Suppressor macrophage treated with lipopolysaccharide for 4 hours (primary cell): ENCODE measurements at regions not wholly inside any gene's neighbourhood (a gene's known extent, or its start where the extent isn't known, plus 50 kb on each side); places are given as distances from the start of the nearest gene placed in this dataset.
"Not testable (repeated sequence)": the region's sequence is repeated elsewhere in the genome, so short reads cannot be mapped to it uniquely, and the experiment has no call there.

ENCODE experiments used
- DNase-seq: peaks from one replicate; pipeline ENCODE4 v3.0.0-alpha.2; 2020

DNA sequence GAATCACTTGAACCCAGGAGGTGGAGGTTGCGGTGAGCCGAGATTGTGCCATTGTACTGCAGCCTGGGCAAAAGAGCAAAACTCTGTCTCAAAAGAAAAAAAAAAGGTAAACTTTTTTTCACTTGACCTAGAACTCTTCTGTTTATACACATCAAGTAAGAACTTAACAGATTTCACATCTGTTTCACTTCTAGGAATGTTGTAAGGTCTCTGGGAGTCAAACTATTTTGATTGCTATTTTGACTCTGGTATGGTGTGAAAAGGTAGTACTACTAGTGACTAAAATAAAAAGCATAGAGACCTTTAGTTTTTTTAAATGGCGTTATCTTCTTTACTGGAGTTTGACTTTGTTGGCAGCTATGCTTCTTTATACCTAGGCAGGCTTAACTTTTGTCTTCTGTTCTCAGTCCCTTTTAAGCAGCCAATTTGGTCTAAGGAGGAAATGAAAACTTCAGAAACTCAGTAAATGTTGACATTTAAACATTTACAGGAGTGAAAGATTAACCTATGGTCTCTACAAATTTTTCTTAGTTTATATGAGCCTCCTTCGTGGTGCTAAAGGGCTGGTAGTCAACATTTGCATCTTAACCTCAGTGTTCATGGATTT is 84.7 kb downstream of the METTL2B start:
- not testable (repeated sequence) for DNase-seq

DNA sequence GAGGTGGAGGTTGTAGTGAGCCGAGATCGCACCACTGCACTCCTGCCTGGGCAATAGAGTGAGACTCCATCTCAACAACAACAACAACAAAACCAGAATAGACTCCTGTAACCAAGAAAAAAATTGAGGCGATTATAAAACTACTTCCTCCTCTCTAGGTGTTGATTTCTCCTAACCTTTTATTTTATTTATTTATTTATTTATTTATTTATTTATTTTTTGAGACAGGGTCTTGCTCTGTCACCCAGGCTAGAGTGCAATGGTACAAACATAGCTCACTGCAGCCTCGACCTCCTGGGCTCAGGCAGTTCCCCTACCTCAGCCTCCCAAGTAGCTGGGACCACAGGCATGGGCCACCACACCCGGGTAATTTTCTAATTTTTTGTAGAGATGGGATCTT is 86.2 kb downstream of the METTL2B start:
- DNase-seq: not testable (repeated sequence)

DNA sequence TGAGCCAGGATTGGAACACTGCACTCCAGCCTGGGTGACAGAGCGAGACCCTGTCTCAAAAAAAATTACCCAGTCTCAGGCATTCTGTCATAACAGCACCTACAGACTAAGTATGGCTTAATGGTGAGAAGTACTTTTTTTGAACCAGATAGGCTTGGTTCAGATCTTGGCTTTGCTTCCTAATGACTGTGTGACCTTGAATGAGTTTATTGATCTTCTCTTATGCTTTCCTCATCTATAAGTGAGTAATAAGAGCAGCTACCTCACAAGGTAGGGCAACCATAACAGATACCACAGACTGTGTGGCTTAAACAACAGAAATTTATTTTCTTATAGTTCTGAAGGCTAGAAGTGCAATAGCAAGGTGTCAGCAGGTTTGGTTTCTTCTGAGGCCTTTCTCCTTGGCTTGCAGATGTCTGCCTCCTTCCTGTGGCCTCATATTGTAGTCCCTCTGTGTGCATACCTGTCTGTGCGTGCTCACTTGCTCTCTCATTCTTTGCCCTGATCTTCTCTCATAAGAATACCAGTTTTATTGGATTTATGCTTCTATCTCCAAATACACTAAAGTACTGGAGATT is 87.7 kb downstream of the METTL2B start:
- DNase-seq: not testable (repeated sequence)

DNA sequence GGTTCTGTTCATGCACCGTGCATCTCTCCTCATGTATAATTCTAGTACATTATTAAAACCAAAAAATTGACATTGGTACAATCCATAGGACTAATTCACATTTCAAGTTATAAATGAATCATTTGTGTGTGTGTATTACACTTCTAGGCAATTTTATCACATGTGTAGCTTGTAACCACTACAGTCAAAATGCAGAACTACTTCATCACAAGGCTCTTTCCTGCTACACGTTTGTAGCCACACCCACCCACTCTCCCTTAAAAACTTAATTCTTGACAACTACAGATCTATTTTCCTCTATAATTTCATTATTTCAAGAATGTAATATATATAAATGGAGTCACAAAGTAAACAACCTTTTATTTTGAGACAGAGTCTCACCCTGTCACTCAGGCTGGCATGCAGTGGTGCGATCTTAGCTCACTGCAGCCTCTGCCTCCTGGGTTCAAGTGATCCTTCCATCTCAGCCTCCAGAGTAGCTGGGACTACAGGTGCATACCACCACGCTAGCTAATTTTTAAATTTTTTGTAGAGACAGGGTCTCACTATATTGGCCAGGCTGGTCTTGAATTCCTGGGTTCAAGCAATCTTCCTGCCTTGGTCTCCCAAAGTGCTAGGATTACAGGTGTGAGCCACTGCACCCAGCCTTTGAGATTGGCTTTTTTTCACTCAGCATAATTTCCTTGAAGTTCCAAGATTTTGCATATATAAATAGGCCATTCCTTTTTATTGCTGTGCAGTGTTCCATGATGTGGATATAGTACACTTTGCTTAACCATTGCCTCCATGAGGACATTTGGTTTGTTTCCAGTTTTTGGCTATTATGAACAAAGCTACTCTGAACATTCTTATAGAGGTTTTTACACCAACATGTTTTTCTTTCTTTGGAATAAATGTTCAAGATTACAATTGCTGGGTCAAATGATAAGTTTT is 88.7 kb downstream of the METTL2B start:
- DNase-seq: peak; percentile 33

DNA sequence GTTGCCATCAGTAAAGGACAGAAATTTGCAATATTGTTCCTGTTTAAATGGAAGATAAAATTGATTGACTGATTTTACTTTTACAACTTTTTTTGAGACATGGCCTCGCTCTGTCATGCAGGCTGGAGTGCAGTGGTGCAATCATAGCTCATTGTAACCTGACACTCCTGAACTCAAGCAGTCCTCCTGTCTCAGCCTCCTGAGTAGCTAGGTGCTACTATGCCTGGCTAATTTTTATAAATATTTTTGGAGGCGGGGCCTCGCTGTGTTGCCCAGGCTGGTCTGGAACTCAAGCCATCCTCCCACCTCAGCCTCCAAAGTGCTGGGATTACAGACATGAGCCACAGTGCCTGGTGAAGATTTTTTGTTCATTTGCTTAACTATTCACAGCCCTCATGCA is 96.8 kb upstream of the GARIN1A start:
- not testable (repeated sequence) for DNase-seq

DNA sequence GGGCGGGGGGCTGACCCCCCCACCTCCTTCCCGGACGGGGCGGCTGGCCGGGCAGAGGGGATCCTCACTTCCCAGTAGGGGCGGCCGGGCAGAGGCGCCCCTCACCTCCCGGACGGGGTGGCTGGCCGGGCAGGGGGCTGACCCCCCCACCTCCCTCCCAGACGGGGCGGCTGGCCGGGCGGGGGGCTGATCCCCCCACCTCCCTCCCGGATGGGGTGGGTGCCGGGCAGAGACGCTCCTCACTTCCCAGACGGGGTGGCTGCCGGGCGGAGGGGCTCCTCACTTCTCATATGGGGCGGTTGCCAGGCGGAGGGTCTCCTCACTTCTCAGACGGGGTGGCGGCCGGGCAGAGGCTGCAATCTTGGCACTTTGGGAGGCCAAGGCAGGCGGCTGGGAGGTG is 95.1 kb upstream of the GARIN1A start:
- DNase-seq: not testable (repeated sequence)

DNA sequence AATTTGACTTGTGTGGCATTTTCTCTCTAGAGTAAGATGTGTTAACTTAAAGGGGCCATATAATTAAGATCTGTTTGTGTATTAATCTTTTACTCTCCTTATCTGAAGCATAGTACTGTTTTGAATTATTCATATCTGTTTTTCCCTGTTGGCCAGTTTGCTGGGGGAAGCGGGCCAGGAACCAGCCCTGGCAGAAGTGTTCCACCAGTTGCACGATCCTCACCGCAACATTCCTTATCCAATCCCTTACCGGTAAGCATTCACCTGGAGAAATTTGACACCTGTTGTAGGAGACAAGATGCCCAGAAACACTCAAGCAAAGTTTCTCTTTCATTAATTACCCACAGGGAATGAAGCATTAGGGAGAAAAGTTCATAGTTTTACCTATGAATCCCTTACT is 92.2 kb upstream of the GARIN1A start:
- DNase-seq: not testable (repeated sequence)

DNA sequence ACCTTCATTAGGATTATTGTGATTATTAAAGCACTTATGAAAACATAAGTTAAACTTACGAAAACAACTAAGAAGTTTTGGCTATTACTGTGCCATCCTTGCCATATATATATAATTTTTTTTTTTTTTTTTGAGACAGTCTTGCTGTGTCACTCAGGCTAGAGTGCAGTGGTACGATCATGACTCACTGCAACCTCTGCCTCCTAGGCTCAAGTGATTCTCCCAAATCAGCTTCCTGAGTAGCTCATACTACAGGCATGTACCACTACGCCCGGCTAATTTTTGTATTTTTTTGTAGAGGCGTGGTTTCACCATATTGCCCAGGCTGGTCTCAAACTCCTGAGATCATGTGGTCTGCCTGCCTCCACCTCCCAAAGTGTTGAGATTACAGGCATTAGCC is 91.0 kb upstream of the GARIN1A start:
- not testable (repeated sequence) for DNase-seq

DNA sequence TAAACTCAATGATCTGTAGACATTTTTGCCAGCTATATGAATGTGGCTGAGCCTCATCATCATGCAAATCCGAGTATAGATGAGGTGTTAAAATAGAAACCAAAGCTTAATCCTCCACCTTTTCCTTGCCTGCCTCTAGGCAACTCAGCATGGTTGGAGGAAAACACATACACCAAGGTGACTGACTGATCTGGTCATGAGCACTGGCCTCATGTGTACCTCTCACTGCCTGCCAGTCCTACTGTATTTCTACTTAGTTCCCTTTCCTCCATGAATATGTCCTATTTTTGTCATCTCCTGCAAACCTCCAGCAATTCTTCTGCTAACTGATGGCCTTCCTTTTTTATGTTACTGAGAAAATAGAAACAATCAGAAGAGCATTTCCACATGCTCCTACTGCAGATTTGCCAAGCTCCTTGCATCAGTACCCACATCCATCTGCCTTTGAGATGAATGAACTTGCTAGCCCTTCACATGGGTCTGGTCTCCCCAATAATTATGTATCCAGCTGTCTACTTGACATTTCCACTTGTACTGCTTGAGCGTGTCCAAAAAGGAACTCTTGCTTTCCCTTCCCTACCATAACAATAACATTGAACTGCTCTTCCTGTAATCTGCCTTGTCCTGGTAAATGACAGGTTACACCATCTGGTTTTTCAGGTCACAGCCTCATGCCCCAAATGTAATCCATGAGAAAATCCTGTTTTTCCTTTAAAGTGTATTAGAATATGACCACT is 90.1 kb upstream of the GARIN1A start:
- not testable (repeated sequence) for DNase-seq

DNA sequence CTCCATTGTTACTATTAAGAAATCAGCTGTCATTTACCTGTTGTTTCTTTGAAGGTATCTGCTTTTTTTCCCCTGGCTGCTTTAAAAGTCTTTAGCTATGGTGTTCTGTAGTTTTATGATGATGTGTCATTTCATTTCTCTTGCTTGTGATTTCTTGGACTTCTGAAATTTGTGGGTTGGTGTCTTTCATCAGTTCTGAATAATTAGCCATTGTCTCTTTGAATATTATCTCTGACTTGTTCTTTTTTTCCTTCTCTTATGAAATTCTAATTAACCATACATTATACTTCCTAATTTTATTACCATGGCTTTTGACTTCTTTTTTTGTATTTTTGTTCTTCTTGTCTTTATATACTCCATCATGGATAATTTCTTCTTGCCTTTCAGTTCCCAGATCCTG is 85.4 kb upstream of the GARIN1A start:
- not testable (repeated sequence) for DNase-seq

DNA sequence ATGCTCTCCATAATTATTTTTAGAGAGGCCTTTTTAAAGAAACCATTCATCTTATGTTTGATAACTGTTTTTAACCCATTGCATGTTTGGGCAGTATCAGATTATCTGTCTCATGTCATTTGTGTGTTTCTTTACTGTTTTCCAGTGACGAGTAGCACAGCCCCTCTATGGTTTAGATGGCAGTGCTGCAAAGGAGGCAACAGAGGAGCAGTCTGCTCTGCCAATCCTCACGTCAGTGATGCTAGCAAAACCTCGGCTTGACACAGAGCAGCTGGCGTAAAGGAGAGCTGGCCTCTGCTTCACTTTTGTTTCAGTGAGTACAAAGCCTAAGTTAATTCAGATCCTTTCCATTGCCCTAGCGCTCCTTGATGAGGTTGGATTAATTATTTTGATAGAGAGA is 80.4 kb upstream of the GARIN1A start:
- no peak for DNase-seq

DNA sequence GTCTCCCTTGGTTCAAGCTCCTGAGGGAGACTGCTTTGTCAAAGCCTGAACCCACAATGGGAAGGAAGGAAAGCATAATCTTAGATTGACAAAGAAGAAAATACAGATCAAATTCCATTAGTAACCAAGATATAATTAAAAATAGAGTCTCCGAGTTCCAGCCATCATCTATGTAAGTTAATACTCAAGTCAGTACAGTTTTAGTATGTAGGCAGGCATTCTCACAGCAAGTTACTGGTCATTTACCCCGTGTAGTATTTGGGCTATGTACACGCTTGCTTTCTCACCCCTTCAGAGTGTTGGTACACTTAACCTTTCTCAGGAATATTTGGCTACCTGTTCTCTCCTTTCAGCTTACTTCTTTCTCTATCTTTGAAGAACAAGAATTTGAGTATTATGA is 79.9 kb upstream of the GARIN1A start:
- not testable (repeated sequence) for DNase-seq

DNA sequence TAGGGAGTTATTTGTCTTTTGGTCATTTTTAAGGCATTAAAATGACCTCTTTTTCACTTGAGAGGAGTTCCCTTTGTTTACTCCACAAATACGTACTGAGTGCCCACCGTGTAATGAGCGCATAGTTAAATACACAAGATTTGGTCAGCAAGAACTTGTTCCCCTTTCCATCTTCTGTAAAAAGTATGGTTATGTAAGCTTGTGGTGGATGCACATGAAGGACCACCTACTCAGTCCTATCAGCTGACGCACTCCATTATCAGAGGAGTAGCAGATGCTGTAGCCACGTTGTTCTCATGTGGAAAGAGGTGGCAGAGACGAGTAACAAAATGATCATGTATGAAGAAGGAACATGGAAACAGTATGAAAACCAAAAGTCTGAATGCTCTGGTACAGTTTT is 78.0 kb upstream of the GARIN1A start:
- DNase-seq: peak; percentile 63

DNA sequence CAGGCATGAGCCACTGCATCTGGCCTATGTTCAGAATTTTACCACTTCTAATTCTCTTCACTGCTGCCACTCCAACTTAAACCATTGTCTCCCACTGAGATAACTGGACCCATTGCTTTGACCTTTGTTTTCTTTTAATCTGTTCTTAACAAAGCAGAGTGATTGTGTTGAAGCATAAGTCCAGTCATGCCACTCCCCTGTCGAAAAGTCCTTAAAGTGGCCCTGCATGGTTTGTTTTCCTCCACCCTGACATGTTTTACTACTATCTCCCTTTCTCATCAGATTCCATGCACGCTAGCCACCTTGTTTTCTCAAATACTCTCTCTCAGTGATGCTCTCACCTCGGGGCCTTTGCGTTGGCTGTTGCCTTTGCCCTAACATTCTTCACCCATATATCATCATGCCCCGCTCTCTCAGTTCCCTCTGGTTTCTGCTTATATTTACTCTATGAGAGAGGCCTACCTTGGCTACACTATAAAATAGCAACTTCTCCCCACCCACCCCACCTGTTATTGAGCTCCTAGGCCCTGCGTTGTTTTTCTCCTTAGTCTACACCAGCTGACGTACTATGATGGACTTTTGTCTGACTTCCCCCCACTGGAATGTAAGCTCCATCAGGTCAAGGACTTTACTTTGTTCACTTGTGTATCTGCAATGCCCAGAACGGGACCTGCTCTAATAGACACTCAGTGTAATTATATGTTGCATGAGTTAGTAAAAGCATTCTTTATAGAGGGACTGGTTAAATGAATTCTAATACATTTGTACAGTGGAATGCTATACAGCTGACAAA is 75.6 kb upstream of the GARIN1A start:
- not testable (repeated sequence) for DNase-seq

DNA sequence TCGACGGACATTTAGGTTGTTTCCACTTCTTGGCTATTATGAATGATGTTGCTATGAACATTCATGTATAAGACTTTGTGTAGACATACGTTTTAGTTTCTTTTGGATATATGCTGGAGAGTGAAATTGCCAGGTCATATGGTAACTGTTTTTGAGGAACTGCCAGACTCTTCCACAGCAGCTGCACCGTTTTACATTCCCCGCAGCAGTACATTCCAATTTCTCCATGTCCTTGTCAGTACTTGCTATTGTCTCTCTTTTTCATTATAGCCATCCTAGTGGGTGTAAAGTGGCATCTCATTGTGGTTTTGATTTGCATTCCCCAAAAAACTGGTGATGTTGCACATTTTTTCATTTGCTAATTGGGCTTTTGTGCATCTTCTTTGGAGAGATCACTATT is 73.1 kb upstream of the GARIN1A start:
- DNase-seq: peak; percentile 9

DNA sequence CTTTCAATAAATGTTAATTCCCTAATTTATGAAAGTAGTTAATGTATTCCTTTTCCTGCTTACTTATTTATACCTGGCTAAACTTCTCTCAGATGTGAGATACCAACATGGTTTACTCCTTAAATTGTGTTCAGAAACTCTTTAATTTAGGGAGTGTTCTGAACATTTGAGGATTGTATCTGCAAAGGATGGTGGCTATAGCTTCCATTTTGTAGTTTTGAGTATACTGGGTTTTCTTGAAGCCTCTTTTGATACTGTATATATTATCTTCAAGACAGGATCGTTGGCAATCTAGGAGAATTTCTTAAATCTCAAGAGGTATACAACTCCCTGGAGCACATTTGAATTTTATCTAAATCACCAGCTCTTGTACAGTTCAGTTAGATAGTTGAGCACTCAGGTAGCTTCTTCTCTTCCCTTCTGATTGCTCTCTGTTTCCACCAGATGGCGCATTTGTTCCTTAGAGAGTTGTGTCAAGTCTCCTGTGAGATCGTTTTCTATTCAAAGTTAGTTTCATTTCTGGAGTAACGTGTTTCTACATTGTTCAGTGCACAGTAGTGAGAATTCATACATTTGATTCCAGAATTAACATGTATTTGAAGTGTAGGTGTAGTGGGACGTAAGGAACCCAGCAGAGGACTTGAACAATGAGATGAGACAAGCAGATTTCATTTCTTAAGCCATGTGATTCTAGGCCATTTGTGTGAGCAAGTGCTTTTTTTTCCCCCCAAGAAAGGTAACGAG is 63.2 kb upstream of the GARIN1A start:
- DNase-seq: peak; percentile 59

DNA sequence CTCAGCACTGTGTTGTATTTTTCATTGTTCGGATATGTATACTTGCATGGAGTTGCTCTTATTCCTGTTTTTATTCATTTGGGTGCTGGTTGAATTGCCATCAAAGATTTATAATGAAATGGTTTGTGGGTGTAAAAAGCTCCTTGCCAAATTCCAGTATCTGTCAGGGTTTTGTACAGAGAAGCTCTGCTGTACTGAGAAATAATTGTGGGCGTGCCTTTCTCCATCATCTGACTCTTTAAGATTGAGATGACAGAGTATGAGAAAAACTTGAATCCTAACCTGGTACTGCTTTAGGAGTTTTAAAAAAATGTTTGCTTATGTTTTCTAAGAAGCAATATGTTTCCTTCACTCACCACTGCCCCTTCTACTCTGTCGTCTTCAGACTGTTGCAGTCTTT is 58.7 kb upstream of the GARIN1A start:
- DNase-seq: not testable (repeated sequence)

DNA sequence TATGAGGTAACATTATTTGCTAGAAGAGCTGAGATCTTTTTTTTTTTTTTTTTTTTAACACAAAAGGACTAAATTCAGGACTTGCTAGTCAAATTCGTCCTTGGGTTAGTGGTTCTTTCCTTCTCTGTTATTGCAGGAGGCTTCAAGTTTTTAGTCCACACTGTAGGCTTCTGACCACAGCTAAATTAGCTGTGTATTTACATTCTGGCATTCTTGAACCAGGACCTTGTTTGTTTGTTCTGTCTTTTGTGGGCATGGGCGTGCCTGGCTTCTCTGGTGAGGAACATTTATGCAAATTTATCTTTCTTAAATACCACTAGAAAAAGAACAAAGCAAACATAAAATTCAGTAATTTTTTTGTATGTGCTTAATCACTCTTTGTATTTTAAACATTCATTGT is 57.3 kb upstream of the GARIN1A start:
- not testable (repeated sequence) for DNase-seq

DNA sequence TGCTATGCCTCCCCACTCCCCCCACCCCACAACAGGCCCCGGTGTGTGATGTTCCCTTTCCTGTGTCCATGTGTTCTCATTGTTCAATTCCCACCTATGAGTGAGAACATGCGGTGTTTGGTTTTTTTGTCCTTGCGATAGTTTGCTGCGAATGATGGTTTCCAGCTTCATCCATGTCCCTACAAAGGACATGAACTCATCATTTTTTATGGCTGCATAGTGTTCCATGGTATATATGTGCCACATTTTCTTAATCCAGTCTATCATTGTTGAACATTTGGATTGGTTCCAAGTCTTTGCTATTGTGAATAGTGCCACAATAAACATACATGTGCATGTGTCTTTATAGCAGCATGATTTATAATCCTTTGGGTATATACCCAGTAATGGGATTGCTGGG is 55.3 kb upstream of the GARIN1A start:
- not testable (repeated sequence) for DNase-seq
